ENCODE measurements at regions not wholly inside any gene's neighbourhood (a gene's known extent, or its start where the extent isn't known, plus 50 kb on each side); places are given as distances from the start of the nearest gene placed in this dataset.
"Not testable (repeated sequence)": the region's sequence is repeated elsewhere in the genome, so short reads cannot be mapped to it uniquely, and the experiment has no call there.

DNA sequence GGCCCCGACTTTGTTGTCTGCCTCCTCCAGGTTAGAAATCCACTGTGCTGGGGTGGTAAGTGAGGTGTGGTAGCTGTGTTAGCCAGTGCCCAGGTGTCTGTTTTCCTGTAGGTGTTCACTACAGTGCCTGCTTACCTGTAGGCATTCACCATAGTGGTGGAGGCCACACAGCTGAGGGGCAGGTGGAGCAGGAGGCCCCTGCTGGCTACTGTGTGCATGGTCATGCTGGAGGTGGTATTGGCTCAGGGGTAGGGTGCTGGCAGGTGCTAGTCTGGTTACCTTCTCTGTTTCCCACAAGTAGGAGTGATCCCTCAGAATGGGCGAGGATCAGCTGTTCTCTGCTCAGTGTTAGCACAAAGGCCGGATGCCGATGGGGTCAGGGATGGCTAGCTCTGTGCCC lies 217.3 kb downstream of the SYT10 start:
- no peaks in the 10 kb centered on the region for H3K36me3 ChIP-seq (replicated peaks in 1 of 2)
- no peaks in the 10 kb centered on the region for H3K27me3 ChIP-seq
- WGBS, 4 donors: 71 to 90% (median 86%) methylated on average over 4 of the region's 4 CpGs
- no peak for DNase-seq
- H3K9me3 ChIP-seq (replicated peaks in 1 of 3): peaks cover 0 to 6% (median 0%) of the 10 kb centered on the region in 3 donors
- H3K4me1 ChIP-seq (replicated peaks in 1 of 2): no peaks in the 10 kb centered on the region
- no peak for TF ChIP-seq POLR2A (IDR thresholded peaks at IDR 0.05)
- TF ChIP-seq, protein P1, sequence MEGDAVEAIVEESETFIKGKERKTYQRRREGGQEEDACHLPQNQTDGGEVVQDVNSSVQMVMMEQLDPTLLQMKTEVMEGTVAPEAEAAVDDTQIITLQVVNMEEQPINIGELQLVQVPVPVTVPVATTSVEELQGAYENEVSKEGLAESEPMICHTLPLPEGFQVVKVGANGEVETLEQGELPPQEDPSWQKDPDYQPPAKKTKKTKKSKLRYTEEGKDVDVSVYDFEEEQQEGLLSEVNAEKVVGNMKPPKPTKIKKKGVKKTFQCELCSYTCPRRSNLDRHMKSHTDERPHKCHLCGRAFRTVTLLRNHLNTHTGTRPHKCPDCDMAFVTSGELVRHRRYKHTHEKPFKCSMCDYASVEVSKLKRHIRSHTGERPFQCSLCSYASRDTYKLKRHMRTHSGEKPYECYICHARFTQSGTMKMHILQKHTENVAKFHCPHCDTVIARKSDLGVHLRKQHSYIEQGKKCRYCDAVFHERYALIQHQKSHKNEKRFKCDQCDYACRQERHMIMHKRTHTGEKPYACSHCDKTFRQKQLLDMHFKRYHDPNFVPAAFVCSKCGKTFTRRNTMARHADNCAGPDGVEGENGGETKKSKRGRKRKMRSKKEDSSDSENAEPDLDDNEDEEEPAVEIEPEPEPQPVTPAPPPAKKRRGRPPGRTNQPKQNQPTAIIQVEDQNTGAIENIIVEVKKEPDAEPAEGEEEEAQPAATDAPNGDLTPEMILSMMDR (IDR thresholded peaks at IDR 0.05): no peak
- no peak overlapping the region for H3K4me3 ChIP-seq
- intact Hi-C loops (cut with DNase I): no loop called here
- no peak overlapping the region for H3K27ac ChIP-seq

DNA sequence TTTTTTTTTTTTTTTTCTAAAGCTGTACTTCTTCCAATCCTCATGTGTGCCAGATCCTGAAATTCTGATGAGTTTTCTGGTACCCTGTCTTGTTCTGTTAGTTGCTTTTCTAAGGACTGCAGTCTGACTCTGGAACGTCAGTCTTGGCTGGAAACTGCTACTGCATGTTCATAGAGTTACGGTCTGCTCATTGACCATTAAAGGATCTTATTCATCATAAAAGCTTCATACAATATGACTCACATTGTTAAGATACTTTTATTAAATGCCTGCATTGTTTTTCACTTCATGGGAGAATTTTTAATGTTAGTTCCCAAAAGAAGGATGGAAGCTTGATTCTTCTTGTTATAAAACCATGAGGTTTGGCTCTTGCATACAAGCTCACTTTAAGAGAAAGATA lies 233.6 kb downstream of the SYT10 start:
- intact Hi-C loops (cut with DNase I): no loop called here
- H3K9me3 ChIP-seq (replicated peaks in 1 of 3): no peaks in the 10 kb centered on the region
- no peaks in the 10 kb centered on the region for H3K36me3 ChIP-seq (replicated peaks in 1 of 2)
- H3K27me3 ChIP-seq: no peaks in the 10 kb centered on the region
- H3K27ac ChIP-seq: no peak overlapping the region
- TF ChIP-seq, protein P1 (IDR thresholded peaks at IDR 0.05): no peak
- TF ChIP-seq POLR2A (IDR thresholded peaks at IDR 0.05): no peak
- 38 to 51% (median 50%) methylated on average over 2 of the region's 2 CpGs for WGBS, 4 donors
- H3K4me1 ChIP-seq (replicated peaks in 1 of 2): no peaks in the 10 kb centered on the region
- no peak for DNase-seq
- H3K4me3 ChIP-seq: no peak overlapping the region

DNA sequence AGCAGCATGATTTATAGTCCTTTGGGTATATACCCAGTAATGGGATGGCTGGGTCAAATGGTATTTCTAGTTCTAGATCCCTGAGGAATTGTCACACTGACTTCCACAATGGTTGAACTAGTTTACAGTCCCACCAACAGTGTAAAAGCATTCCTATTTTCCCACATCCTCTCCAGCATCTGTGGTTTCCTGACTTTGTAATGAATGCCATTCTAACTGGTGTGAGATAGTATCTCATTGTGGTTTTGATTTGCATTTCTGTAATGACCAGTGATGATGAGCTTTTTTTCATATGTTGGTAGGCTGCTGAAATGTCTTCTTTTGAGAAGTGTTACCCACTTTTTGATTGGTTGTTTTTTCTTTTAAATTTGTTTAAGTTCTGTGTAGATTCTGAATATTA lies 245.2 kb downstream of the SYT10 start:
- intact Hi-C loops (cut with DNase I); H3K36me3 ChIP-seq (replicated peaks in 1 of 2); H3K4me1 ChIP-seq (replicated peaks in 1 of 2); DNase-seq; H3K4me3 ChIP-seq; H3K9me3 ChIP-seq (replicated peaks in 1 of 3); H3K27me3 ChIP-seq; H3K27ac ChIP-seq: not testable (repeated sequence)

DNA sequence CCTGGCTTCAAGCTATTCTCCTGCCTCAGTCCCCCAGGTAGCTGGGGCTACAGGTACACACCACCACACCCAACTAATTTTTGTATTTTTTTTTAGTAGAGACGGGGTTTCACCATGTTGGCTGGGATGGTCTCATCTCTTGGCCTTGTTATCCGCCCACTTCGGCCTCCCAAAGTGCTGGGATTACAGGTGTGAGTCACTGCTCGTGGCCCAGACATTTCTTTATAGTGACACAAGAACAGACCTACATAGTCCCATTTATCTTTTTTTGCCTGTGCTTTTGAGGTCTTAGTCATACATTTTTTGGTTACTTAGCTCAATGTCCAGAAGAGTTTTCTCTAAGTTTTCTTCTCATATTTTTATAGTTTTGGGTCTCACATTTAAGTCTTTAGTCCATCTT lies 247.4 kb downstream of the SYT10 start:
- TF ChIP-seq, protein P1 (IDR thresholded peaks at IDR 0.05): no peak
- no peak for TF ChIP-seq POLR2A (IDR thresholded peaks at IDR 0.05)
- Histone ChIP-seq H3K9me3 (replicated peaks in 1 of 3) (no peaks in the 10 kb centered on the region), H3K27ac (no peak overlapping the region), H3K36me3 (replicated peaks in 1 of 2) (no peaks in the 10 kb centered on the region), H3K4me3 (no peak overlapping the region), H3K27me3 (no peaks in the 10 kb centered on the region), H3K4me1 (replicated peaks in 1 of 2) (no peaks in the 10 kb centered on the region)
- no peak for DNase-seq
- intact Hi-C loops (cut with DNase I): no loop called here
- 45 to 83% (median 77%) methylated on average over 4 of the region's 4 CpGs for WGBS, 4 donors

DNA sequence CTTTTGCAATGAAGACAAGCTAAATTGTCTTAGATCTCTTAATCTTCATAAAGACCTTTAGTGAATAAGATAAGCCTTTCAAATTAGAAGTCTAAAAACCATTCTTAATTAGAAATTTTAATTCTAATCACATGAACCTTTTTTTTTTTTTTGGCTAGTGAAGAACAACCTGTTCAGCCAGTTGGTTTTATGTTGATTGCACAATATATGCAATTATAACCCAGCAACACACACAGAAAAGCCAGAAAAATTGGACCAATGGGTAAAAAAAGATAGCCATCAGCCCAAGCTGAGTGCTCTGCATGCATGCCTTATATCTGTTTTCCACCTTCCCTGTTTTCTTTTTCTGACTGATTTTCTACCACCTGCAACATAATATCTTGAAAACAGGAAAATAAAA lies 252.2 kb downstream of the SYT10 start:
- Histone ChIP-seq H3K36me3 (replicated peaks in 1 of 2) (no peaks in the 10 kb centered on the region), H3K9me3 (replicated peaks in 1 of 3) (no peaks in the 10 kb centered on the region), H3K4me1 (replicated peaks in 1 of 2) (no peaks in the 10 kb centered on the region), H3K27ac (no peak overlapping the region), H3K4me3 (no peak overlapping the region), H3K27me3 (no peaks in the 10 kb centered on the region)
- intact Hi-C loops (cut with DNase I): no loop called here
- TF ChIP-seq POLR2A (IDR thresholded peaks at IDR 0.05): no peak
- DNase-seq: no peak

Measured in adrenal gland (tissue), 9 donors.